H1 (cell line): ENCODE measurements at regions not wholly inside any gene's neighbourhood (a gene's known extent, or its start where the extent isn't known, plus 50 kb on each side); places are given as distances from the start of the nearest gene placed in this dataset.

Experiments
- CTCF ChIA-PET: fragments of 300-600 bp; sonication (Branson Sonifier 250); formaldehyde crosslinking; loops from one replicate; lab custom pipeline; 2021; ENCODE audit not compliant: partially characterized antibody; lab: Charles Lee
- POLR2A ChIA-PET: fragments of 300-600 bp; sonication (Branson Sonifier 250); formaldehyde crosslinking; loops from one replicate; lab custom pipeline; 2021; ENCODE audit warnings: inconsistent platforms; ENCODE audit not compliant: partially characterized antibody; lab: Charles Lee
- DNase-seq, 2 experiments: peaks; one replicate each; pipeline versions ENCODE4 v3.0.0 to v3.0.0-alpha.2; 2010 to 2022; ENCODE audit warnings: low spot score in 2 of 2, low read depth in 1 of 2, mixed read lengths in 1 of 2
- FAIRE-seq: peaks from 2 replicates; lab custom pipeline; 2011; peaks lifted over from hg19 to GRCh38; lab: Jason Lieb, UNC
- H2AFZ ChIP-seq: 2 replicates; pipeline ENCODE4 v1.8.1; 2012; ENCODE audit warnings: low read length, inconsistent platforms
- H2AK5ac ChIP-seq: 2 replicates; pipeline ENCODE4 v1.6.1; 2013; ENCODE audit warnings: low read depth, low read length
- H2BK120ac ChIP-seq: replicated peaks from 2 replicates; pipeline ENCODE3; 2013; ENCODE audit warnings: low read depth, low read length, inconsistent platforms
- H2BK12ac ChIP-seq: 2 replicates; pipeline ENCODE4 v1.6.1; 2013; ENCODE audit warnings: low read depth, low read length
- H2BK15ac ChIP-seq: 2 replicates; pipeline ENCODE4 v1.6.1; 2013; ENCODE audit warnings: low read length
- H2BK20ac ChIP-seq: 2 replicates; pipeline ENCODE4 v1.6.1; 2013; ENCODE audit warnings: low read length
- H2BK5ac ChIP-seq: 2 replicates; pipeline ENCODE4 v1.6.1; 2013; ENCODE audit warnings: low read depth, low read length
- H3K14ac ChIP-seq: 2 replicates; pipeline ENCODE4 v1.6.1; 2013; ENCODE audit warnings: inconsistent platforms; ENCODE audit not compliant: insufficient read length
- H3K18ac ChIP-seq: 2 replicates; pipeline ENCODE4 v1.6.1; 2013; ENCODE audit warnings: low read length; ENCODE audit errors: extremely low read depth
- H3K23ac ChIP-seq: 2 replicates; pipeline ENCODE4 v1.6.1; 2013; ENCODE audit warnings: inconsistent platforms; ENCODE audit not compliant: insufficient read length
- H3K23me2 ChIP-seq: 2 replicates; pipeline ENCODE4 v1.6.1; 2013; ENCODE audit warnings: low read depth, low read length
- H3K27ac ChIP-seq: 2 replicates; pipeline ENCODE4 v1.6.1; 2011; ENCODE audit warnings: low read depth, low read length, inconsistent platforms
- H3K27me3 ChIP-seq, 4 experiments: replicated peaks in 1 of 4; 1 replicate in 1 of 4; 2 replicates in 3 of 4; pipeline versions ENCODE4 v1.6.1 to v1.8.1; 2011 to 2013; ENCODE audit warnings: low read length in 3 of 4, mild to moderate bottlenecking in 3 of 4, inconsistent platforms in 2 of 4, mixed read lengths in 2 of 4, moderate library complexity in 1 of 4; ENCODE audit not compliant: control insufficient read depth in 3 of 4, insufficient read depth in 3 of 4; ENCODE audit errors: extremely low read depth in 1 of 4
- H3K36me3 ChIP-seq, 4 experiments: 2 replicates each; pipeline versions ENCODE4 v1.6.1 to v1.8.1; 2011 to 2013; ENCODE audit warnings: mild to moderate bottlenecking in 4 of 4, low read length in 3 of 4, moderate library complexity in 2 of 4, control low read depth in 1 of 4, inconsistent platforms in 1 of 4; ENCODE audit not compliant: insufficient read depth in 4 of 4, control insufficient read depth in 2 of 4
- H3K4ac ChIP-seq: replicated peaks from 2 replicates; pipeline ENCODE3; 2013; ENCODE audit warnings: low read length, low read depth, mixed read lengths, inconsistent platforms; ENCODE audit not compliant: insufficient read length
- H3K4me1 ChIP-seq, 4 experiments: replicated peaks in 1 of 4; 1 replicate in 1 of 4; 2 replicates in 3 of 4; pipeline versions ENCODE4 v1.6.1 to v1.8.1; 2011 to 2013; ENCODE audit warnings: low read length in 3 of 4, inconsistent platforms in 2 of 4, mixed read lengths in 1 of 4; ENCODE audit not compliant: insufficient read depth in 4 of 4, control insufficient read depth in 3 of 4
- H3K4me2 ChIP-seq, 2 experiments: 2 replicates each; pipeline versions ENCODE4 v1.6.1 to v1.8.1; 2011 to 2013; ENCODE audit warnings: low read depth in 2 of 2, low read length in 2 of 2, control low read depth in 1 of 2, inconsistent platforms in 1 of 2, mild to moderate bottlenecking in 1 of 2; ENCODE audit not compliant: insufficient read depth in 1 of 2
- H3K4me3 ChIP-seq, 4 experiments: fragments of 200-600, 300-600 bp in 1 of 4; sonication (generic), shearing (Covaris generic), sonication (Bioruptor Twin) in 1 of 4; 2 replicates each; pipeline versions ENCODE4 v1.5.1 to v1.8.1; 2011 to 2016; ENCODE audit warnings: low read length in 4 of 4, low read depth in 3 of 4, control low read depth in 2 of 4, inconsistent platforms in 2 of 4, mild to moderate bottlenecking in 2 of 4, mixed read lengths in 1 of 4, moderate library complexity in 1 of 4; ENCODE audit not compliant: insufficient read depth in 2 of 4; ENCODE audit errors: extremely low read depth in 1 of 4
- H3K56ac ChIP-seq: replicated peaks from 2 replicates; pipeline ENCODE3; 2013; ENCODE audit warnings: low read depth, mild to moderate bottlenecking, mixed read lengths, low read length, inconsistent platforms; ENCODE audit not compliant: insufficient read length
- H3K79me1 ChIP-seq: 2 replicates; pipeline ENCODE4 v1.6.1; 2013; ENCODE audit warnings: low read depth, low read length, control low read depth
- H3K79me2 ChIP-seq, 2 experiments: 2 replicates each; pipeline versions ENCODE4 v1.6.1 to v1.8.1; 2012 to 2013; ENCODE audit warnings: low read length in 2 of 2, mild to moderate bottlenecking in 2 of 2, inconsistent platforms in 1 of 2; ENCODE audit not compliant: insufficient read depth in 2 of 2, control insufficient read depth in 1 of 2
- H3K9ac ChIP-seq, 4 experiments: replicated peaks in 1 of 4; 1 replicate in 1 of 4; 2 replicates in 3 of 4; pipeline versions ENCODE4 v1.6.1 to v1.8.1; 2011 to 2013; ENCODE audit warnings: low read depth in 3 of 4, low read length in 3 of 4, control low read depth in 2 of 4, mild to moderate bottlenecking in 2 of 4, moderate library complexity in 2 of 4, inconsistent platforms in 1 of 4; ENCODE audit errors: extremely low read depth in 1 of 4
- H3K9me3 ChIP-seq, 2 experiments: 2 replicates each; pipeline versions ENCODE4 v1.6.1 to v1.8.1; 2012 to 2013; ENCODE audit warnings: mild to moderate bottlenecking in 2 of 2, moderate library complexity in 2 of 2, control low read depth in 1 of 2, inconsistent platforms in 1 of 2, low read depth in 1 of 2, low read length in 1 of 2, mixed read lengths in 1 of 2; ENCODE audit not compliant: insufficient read depth in 2 of 2
- H4K20me1 ChIP-seq, 2 experiments: replicated peaks in 1 of 2; 2 replicates each; pipeline versions ENCODE3 to v1.8.1; 2011 to 2013; ENCODE audit warnings: inconsistent platforms in 2 of 2, low read length in 2 of 2, mild to moderate bottlenecking in 1 of 2; ENCODE audit not compliant: insufficient read depth in 2 of 2, control insufficient read depth in 1 of 2
- H4K5ac ChIP-seq: 2 replicates; pipeline ENCODE4 v1.6.1; 2013; ENCODE audit warnings: low read length, low read depth, mixed read lengths, inconsistent platforms; ENCODE audit not compliant: insufficient read length
- H4K8ac ChIP-seq: 2 replicates; pipeline ENCODE4 v1.8.0; 2013; ENCODE audit warnings: mild to moderate bottlenecking, moderate library complexity, low read length, inconsistent platforms; ENCODE audit not compliant: insufficient read depth; ENCODE audit errors: extremely low read depth
- H4K91ac ChIP-seq: replicated peaks from 2 replicates; pipeline ENCODE3; 2013; ENCODE audit warnings: low read length, mixed read lengths, inconsistent platforms; ENCODE audit not compliant: insufficient read length
- ATF2 ChIP-seq: IDR thresholded peaks from 2 replicates; pipeline ENCODE4 v1.6.1; 2012; ENCODE audit warnings: low read length, inconsistent platforms
- BCL11A ChIP-seq, 2 experiments: IDR thresholded peaks; one replicate each; pipeline ENCODE4 v1.6.1; 2011; ENCODE audit warnings: low read depth in 2 of 2, low read length in 2 of 2, mild to moderate bottlenecking in 2 of 2
- CEBPB ChIP-seq: IDR thresholded peaks from 2 replicates; pipeline ENCODE4 v1.6.1; 2012; ENCODE audit warnings: low read depth, low read length
- CHD1 ChIP-seq: IDR thresholded peaks from 2 replicates; pipeline ENCODE4 v1.6.1; 2012; ENCODE audit warnings: low read depth, low read length, improper control_type of control experiment
- EZH2 ChIP-seq: fragments of 200-600 bp; sonication (generic); IDR thresholded peaks from 2 replicates; pipeline ENCODE4 v1.7.1; 2012; ENCODE audit warnings: low read depth, mild to moderate bottlenecking, moderate library complexity, low read length, inconsistent platforms; ENCODE audit not compliant: severe bottlenecking
- GABPA ChIP-seq: IDR thresholded peaks from 2 replicates; pipeline ENCODE4 v1.6.1; 2011; ENCODE audit warnings: mild to moderate bottlenecking, low read length, moderate library complexity, borderline replicate concordance; ENCODE audit not compliant: insufficient read depth
- HDAC2 ChIP-seq, 2 experiments: fragments of 300-600 bp in 1 of 2; sonication (generic) in 1 of 2; IDR thresholded peaks; 2 replicates each; pipeline ENCODE4 v1.6.1; 2011 to 2012; ENCODE audit warnings: low read depth in 2 of 2, low read length in 2 of 2, mild to moderate bottlenecking in 2 of 2, moderate library complexity in 2 of 2, borderline replicate concordance in 1 of 2, inconsistent platforms in 1 of 2
- SP1 ChIP-seq: IDR thresholded peaks from 2 replicates; pipeline ENCODE4 v1.6.1; 2011; ENCODE audit warnings: low read depth, low read length
- ZNF274 ChIP-seq: IDR thresholded peaks from 2 replicates; pipeline ENCODE4 v1.7.0; 2012; ENCODE audit warnings: low read length, borderline replicate concordance; ENCODE audit errors: extremely low read depth
- WGBS, 2 experiments: shearing (Covaris generic) in 1 of 2; methylation state at CpG; one replicate each; pipeline versions ENCODE4 v1.1.6 to v1.1.7; 2013 to 2015; ENCODE audit warnings: low lambda C conversion rate in 2 of 2, mixed read lengths in 2 of 2, inconsistent platforms in 1 of 2, low coverage in 1 of 2, missing lambda C conversion rate in 1 of 2; ENCODE audit not compliant: insufficient replicate concordance in 2 of 2, insufficient coverage in 1 of 2, insufficient read length in 1 of 2; ENCODE audit errors: extremely low coverage in 1 of 2, missing lambda C conversion rate in 1 of 2; 5-methylcytosine and 5-hydroxymethylcytosine counted together

- CTCF ChIA-PET, result no interaction called here
- no peak overlapping the region for H4K8ac ChIP-seq
- no peaks in the 10 kb centered on the region for H3K79me1 ChIP-seq
- H3K18ac ChIP-seq, result no peak overlapping the region
- no peak overlapping the region for H2BK20ac ChIP-seq
- H3K27me3 ChIP-seq, result no peaks in the 10 kb centered on the region
- no peak overlapping the region for H3K27ac ChIP-seq
- no peak overlapping the region for H2BK120ac ChIP-seq
- H4K5ac ChIP-seq, result no peak overlapping the region
- H4K91ac ChIP-seq, result no peak overlapping the region
- no peak overlapping the region for H3K4ac ChIP-seq
- H3K23me2 ChIP-seq, result no peaks in the 10 kb centered on the region
- no peak overlapping the region for H2BK5ac ChIP-seq
- H3K36me3 ChIP-seq, result no peaks in the 10 kb centered on the region
- TF ChIP-seq EZH2 (no peak), GABPA (no peak), HDAC2 (IDR thresholded peaks at IDR 0.05; ENCODE audit: borderline replicate concordance in 1 of 2, low read depth in 2 of 2, low read length in 2 of 2) (no peak), CHD1 (no peak), ZNF274 (no peak), BCL11A (IDR thresholded peaks at IDR 0.05; ENCODE audit: low read depth in 2 of 2, low read length in 2 of 2) (no peak), CEBPB (no peak), ATF2 (no peak), SP1 (no peak)
- H2AFZ ChIP-seq, result no peak overlapping the region
- no peak overlapping the region for H3K23ac ChIP-seq
- no peaks in the 10 kb centered on the region for H3K79me2 ChIP-seq
- no peak overlapping the region for H2BK12ac ChIP-seq
- DNase-seq (no peak), FAIRE-seq (no peak)
- no peaks in the 10 kb centered on the region for H3K4me1 ChIP-seq
- H3K4me2 ChIP-seq, result no peak overlapping the region
- 74% methylated on average over 5 of the region's 5 CpGs; no CpG with 5 or more reads in 1 of the 2 experiments for WGBS, 2 experiments
- H3K9ac ChIP-seq, result no peak overlapping the region
- no peak overlapping the region for H3K4me3 ChIP-seq
- peaks cover 0 to 2% of the 10 kb centered on the region in 2 experiments for H4K20me1 ChIP-seq
- H3K9me3 ChIP-seq, result no peaks in the 10 kb centered on the region
- POLR2A ChIA-PET, result interaction anchor here (0.6 kb wide), 1 partner anchor 123 kb away, joined by 4 read pairs; no protein-coding TSS in a partner anchor
- no peak overlapping the region for H3K14ac ChIP-seq
- no peak overlapping the region for H3K56ac ChIP-seq
- no peak overlapping the region for H2AK5ac ChIP-seq
- no peak overlapping the region for H2BK15ac ChIP-seq
Observed at GRCh38 chr4:177566691-177567090, 124.5 kb upstream of the AGA start.
